TTC549 (cell line): ENCODE measurements at regions not wholly inside any gene's neighbourhood (a gene's known extent, or its start where the extent isn't known, plus 50 kb on each side); places are given as distances from the start of the nearest gene placed in this dataset.

ENCODE experiments used
- FAIRE-seq: peaks from 2 replicates; lab custom pipeline; 2012; peaks lifted over from hg19 to GRCh38; lab: Jason Lieb, UNC

DNA sequence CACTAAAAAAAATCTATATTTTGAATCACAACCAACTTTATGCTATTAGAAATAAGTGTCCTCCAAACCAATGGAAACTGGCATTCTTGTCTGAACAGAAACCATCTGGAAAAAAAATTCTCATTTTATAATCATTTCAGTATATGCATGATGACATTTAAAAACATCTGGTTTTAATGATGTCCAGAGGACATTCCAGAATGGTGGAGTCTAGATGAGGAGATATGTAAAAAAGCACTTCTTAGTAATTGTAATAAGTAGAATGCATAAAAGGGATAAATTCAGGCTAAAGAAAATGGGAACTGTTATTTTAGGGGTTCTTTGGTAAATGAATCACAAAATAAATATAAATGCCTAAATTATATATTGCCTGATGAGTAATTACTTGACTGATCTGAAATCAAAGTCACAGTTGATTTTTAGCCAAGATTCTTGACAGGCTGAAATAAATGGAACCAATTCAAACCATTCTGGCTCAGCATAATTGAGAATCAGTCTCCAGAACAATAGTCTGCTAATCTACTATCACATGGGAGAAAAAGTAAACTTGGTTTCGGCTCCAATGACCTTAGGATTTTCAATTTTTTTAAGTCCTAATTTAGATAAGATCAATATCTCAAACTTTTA, 636.6 kb downstream of the FAT4 start:
- no peak for FAIRE-seq

DNA sequence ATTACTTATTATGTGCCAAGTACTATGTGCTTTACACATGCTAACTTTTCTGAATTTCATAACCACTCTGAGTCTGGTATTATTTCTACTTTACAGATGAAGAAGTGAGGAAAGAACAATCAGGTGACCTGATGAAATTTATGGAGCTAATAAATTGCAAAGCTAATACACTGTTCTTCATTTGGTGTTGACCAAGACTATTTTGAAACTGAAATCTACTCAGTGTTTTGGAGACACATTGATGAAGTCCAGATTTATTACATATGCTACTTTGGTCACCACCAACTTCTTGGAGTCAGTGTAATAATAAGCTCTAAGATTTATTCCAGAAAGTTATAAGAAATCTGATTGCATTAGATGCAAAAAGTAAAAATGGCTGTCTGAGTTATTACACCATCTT, 637.9 kb downstream of the FAT4 start:
- FAIRE-seq: no peak

DNA sequence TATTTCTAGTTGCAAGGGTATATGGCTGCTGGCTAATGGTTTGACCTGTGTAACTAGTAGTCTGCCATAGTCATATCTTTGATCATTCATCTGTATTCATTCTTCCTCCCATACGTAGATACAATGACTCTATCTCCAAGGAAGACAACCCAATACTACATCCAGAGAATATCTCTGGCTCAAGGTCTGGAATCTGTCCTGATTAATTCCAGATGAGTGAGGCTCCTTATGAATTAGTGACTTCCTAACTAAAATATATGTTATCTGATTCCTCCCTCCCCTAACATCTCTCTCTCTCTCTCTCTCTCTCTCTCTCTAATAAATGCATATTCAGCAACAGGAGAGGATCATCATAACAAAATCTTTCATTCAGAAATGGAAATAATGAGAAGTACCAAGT, 641.5 kb downstream of the FAT4 start:
- FAIRE-seq: no peak

DNA sequence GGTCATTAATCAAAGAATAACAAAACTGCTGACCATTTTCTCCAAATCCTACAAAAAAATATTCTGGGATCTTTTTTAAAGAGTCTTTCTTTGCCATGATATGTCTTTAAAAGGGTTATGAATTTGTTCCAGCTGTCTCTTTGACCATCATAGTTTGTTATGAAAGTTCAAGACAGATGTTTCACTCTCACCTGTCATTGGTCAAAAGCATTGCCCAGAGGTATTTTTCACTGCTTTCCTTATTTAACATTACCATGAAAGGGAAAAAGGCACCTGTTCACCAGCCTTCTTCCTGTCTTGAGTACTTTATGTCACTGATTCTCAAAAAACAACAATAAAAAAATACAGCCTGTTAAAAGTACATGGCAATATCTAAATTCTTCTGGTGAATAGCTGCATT, 643.8 kb downstream of the FAT4 start:
- no peak for FAIRE-seq

DNA sequence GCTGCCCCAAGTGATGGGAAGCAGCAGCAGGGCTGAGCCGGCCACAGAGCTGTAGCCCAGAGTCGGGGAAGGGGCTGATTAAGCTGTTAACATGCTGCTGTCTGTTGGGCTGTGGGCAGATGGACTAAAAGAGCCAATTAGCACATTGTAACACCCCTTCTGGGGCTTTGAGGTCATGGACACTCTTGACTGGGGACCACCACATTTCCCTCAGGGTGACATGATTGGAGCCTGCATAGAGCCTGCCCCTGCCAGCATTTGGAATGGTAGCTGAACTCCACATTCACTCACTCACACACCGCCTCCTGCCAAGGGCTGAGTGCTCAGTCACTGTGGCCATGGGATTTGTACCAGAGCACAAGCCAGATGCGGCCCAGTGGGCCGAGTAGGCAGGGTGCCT, 646.9 kb downstream of the FAT4 start:
- FAIRE-seq: no peak

DNA sequence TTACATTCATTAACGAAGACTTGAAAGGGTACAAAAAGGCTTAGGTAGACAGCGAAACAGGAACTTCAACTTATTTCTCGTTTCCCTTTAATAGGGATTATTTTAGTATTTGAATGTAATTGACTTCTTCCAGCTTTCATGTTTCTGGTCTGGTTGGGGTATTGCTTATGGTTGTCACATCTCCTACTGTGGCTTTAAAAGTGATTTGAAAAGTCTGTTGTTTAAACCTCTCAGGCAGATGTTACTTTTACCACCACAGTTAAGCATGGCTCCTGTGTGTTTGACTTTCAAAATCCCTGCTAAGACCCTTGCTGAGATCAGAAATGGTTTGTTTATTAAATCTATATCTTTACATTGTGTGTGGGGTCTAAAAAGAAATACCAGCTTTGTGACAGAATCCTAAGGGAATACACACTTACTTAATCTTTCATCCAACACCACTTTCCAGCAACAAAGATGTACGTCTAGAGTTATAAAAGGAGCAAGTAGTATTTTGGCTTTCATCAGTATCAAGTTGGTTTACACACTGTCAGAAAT, 661.2 kb downstream of the FAT4 start:
- FAIRE-seq: no peak

DNA sequence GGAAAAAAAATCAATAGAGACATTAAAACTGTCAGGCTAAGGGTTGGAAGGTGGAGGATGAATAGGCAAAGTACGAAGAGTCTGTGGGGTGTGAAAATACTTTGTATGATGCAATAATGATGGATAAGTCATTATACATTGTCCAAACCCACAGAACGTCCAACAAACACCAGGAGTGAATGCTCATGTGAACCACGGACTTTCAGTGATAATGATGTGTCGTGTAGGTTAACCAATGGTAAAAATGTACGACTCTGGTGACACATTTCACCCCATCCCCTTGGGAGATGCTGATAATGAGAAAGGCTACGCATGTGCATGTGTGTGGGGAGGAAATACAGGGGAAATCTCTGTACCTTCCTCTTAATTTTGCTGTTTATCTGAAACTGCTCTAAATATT, 665.2 kb downstream of the FAT4 start:
- no peak for FAIRE-seq

DNA sequence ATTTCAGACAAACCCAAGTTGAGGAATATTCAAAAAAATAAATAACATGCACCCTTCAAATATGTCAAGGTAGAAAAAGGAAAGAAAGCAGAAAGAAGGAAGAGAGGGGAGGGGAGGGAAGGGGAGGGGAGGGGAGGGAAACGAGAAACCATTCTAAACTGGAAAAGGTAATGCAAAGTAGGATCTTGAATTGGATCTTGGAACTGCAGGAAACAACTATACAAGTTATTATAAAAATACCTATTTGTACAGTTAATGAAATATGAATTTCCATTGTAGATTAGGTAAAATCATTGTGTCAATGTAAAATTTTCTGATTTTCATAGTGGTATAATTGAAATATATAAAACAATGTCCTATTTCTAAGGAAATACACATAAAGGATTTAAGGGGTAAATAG, 668.4 kb downstream of the FAT4 start:
- no peak for FAIRE-seq

DNA sequence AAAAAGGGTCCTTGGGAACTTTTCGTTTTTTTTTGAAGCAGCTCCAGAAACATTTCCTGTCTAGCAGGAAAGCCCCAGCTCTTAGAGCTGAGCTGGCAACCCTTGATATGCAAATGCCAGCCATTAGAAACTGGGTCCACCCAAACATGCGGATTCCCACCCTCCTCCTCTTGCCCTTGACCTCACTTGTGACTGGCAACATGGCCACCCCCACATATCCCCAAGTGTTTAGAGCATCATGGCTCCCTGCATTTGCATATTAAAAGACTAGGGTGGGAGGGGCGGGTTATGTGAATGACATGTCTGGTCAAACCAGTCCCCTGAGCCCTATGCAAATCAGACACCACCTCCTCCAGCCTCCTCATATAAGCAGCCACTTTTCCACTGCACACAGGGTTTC, 671.1 kb downstream of the FAT4 start:
- no peak for FAIRE-seq

DNA sequence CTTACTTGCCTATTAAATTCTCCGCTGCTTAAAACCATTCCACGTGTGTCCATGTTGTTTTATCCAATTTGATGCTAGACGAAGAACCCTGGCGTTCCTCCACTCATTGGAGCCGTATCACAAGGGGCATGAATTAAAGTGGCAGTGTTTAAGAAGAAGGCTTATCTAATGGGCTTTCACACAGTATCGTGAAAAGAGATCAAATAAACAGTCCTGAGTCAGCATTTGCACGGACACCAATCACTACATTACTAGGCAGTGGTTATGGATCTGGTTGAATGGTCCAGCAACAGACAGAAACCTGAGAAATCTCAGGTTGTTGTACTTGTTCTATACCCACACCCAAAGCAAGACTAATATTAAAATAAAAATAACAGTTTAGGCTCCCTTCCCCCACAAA, 671.6 kb downstream of the FAT4 start:
- no peak for FAIRE-seq

DNA sequence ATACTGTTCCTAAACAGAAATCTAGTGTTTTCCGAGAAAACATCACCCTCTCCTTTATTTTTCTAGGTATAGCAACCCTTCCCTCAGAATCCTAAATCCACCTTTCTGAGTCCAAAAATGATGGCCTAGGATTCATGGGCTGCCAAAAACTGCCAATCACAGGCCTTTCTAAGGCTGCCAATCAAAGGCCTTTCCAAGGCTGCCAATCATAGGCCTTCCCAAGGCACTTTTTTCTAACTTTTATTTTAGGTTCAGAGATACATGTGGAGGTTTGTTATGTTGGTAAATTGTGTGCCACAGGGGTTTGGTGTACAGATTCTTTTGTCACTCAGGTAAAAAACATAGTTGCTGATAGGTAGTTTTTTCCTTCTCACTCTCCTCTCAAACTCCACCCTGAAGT, 673.7 kb downstream of the FAT4 start:
- no peak for FAIRE-seq

DNA sequence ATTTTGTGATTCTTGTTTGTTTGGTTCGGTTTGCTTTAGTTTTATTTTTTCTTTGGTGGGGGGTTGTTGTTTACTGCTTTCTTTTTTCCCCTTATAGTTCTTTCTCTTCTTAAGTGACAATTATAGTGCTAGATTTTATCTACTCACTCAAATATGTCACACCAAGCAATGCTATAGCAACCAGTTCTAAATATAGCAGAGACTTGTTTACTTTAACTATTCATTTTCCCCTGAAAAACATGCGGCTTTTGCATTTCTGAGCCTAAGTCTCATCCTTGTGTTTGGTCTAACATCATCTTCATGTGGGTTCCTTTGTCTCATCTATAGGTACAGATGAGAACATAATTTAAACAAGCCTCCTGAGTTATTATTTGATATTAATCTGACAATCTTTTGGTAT, 676.6 kb downstream of the FAT4 start:
- FAIRE-seq: no peak

DNA sequence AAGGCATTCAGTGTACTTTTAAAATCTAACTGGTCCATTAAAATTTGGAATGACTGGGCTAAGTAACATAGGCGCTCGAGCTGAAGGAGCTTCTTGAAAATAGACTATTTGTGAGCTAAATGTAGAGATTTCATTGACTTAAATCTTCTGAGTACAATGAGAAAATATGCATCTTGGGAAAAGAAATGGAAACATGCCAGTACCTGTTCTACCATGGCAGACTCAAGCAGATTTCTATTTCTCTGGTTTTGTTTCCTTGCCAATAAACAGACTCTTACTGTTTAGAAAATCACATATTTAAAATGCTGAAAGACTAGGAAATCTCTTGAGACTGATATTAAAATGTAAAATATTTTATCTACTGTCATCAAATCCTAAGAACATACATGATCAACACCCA, 678.1 kb downstream of the FAT4 start:
- no peak for FAIRE-seq

DNA sequence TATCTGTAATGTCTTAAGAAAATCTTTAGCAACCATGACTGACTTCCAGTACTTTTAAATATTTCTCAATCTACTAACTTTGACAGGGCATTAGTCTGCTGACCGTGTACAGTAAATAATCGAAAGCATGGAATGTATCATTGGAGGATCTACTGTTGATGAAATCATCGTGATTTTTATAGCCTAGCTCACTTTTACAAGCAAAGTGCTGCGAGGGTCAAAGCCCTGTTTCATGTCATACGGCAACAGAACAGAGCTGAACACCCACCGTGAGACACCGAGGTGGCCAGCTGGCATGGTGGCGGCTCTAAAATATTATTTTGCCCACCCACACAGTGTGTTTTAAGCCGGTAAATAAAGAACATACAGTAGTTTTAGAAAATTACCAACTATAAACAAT, 679.3 kb downstream of the FAT4 start:
- no peak for FAIRE-seq

DNA sequence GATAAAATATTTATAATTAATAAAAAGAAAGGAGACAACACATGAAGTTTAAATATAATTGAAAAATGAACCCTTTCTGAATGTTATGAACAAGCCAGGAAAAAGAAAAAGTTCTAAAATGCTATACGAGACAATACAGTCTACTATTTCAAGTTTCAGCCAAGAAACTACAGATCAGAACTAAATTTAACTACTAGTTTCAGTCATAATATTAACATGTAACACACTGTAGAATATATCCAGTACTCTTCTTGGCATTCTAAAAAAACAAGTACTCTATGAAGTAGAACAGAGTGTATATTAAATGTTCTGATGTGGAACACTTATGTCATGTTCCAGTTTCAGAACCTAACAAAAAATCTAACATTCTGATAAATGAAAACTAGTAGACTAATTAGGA, 679.7 kb downstream of the FAT4 start:
- no peak for FAIRE-seq

DNA sequence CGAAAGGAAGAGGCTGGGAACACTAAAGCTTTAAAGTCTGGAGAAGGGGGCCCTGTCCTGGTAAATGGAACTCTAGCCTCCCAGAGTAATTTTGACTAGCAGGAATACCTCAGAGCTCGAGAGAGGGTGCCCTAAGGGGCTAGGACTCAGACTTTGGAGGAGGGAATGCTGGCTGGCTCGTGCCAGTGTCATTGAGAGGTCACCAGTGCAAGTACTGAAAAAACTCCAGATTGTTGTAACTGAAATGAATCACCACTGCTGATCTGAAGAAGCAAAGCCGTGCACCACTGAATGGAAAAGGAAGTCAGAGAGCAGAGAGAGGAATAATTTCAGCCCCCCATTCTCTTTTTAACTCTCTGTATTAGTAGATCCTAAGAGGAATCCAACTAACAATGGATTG, 690.2 kb downstream of the FAT4 start:
- no peak for FAIRE-seq

DNA sequence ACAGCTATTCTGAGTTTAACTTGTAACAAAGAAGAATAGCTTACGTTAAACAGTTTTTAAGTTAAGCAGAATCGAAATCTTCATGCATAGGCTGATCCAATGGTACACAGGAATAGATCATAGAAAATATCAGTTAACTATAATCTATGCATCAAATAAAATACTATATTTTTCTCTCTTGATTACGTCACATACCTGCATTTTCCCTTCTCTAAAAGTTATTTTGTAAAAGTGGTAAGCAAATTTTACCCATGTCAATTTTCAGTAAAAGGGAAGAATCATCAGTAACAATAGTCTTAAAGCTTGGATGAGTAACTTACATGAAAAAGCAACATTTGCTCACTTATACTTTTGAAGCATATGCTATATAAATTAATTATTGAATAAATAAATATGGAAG, 692.4 kb downstream of the FAT4 start:
- FAIRE-seq: no peak

DNA sequence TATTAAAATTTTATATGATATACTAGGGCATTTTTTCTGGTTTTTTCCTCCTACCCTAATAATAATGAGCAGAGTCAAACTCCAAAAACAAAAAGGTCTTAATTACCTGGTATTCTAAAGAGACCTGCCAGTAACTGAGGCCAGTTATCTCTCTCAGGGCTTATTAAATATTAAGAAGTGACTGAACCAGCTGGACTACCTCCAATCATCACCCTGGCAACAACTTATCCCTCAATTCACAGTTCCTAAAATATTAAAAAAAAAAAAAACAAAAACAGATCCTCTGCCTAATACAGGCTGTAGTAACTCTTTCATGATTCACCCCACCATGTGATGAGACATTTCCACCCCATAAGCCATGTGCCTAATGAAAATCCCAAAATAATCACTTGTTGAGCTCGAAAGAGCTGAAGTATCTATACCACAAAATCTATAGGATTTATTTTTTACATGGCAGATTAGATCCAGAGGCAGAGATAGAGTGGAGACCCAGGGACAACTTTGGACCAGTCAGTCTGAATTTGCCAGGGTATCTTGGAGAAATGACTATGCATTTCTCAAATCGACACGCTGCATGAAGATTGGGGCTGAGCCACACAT, 698.0 kb downstream of the FAT4 start:
- FAIRE-seq: no peak

DNA sequence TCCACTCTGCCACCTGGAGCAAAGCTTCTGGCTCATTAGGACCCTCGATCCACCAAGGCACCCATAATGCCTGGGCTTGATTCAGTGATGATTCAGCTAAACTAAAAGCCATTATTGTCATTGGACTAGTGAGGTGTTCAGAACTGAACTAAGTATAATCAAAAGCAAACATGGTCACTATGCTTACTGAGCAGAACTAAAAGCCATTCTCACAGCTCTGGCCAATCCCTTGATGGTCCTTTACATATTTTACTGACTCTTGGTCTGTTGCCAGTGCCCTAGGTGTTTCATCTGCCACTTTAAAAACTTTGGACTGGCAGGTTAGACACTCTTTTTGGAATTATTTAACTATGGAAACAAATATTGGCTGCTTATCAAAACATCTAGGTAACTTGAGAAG, 703.5 kb downstream of the FAT4 start:
- no peak for FAIRE-seq

DNA sequence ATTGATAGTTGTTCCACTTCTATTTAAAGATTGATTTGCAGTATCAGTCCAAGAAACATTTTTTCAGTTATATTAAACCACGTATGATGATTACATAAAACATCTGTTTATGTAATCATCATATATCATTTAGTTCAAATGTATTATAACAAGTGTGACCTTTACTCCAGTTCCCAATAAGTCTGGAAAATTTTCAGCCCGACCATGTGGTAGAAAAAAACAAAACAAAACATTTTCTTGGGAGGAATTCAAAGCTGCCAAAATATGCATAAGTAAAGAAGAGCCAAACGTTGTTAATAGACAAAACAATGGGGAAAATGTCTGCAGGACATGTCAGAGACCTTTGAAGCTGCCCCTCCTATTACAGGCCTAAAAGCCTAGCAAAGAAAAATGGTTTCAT, 709.1 kb downstream of the FAT4 start:
- no peak for FAIRE-seq

DNA sequence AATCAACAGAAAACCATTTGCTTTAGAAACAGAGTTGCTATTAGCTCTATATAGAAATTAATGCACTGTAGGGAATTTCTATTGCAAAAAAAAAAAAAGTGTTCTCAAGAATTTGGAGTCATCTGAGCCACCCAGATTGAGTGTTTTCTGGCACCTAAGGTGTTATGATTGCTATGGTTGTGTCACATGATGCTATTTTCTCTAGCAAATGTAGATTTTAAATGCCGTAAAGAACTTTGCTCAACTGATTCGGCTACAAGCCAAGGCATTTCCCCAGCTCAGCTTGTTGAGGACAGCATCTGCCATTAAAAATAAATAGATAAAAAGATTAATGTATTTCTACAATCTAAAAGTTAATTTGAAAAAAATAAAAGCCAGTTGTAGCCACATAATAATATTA, 712.8 kb downstream of the FAT4 start:
- no peak for FAIRE-seq

DNA sequence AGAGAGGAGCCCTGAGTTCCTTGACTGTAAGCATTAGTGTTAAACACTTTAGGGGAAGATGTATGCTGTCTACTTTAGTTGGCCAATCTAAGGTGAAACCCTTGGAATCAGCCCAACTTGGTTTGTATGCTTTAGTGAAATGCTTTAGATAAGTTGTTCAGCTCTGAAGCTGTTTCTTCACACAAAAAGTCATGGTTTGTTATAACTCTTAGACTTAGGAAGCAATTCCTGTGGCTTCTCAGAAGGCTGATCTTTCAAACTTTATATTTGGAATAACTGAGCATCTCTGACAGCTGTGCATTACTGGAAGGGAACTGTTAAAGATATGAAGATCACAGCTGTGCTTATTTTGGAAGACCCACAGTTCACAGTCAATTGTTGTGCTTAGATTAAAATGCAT, 714.1 kb downstream of the FAT4 start:
- no peak for FAIRE-seq

DNA sequence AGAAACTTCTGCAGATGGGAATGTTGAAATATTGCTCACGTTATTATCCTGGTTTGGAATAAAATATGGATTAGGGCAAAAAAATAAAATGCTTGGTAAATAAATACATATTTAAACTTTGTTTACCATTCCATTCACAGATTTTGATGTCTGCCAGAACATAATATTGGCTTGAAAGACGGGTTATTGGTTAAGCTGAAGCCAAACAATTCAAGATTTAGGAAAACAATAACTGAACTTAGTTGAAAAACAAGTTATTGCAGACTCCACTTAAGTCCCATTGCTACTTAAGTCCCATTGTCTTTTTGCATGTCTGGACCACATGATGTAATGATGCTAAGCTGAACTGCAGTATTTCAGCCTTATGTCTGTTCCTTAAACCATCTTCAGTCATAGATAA, 722.5 kb downstream of the FAT4 start:
- FAIRE-seq: no peak

DNA sequence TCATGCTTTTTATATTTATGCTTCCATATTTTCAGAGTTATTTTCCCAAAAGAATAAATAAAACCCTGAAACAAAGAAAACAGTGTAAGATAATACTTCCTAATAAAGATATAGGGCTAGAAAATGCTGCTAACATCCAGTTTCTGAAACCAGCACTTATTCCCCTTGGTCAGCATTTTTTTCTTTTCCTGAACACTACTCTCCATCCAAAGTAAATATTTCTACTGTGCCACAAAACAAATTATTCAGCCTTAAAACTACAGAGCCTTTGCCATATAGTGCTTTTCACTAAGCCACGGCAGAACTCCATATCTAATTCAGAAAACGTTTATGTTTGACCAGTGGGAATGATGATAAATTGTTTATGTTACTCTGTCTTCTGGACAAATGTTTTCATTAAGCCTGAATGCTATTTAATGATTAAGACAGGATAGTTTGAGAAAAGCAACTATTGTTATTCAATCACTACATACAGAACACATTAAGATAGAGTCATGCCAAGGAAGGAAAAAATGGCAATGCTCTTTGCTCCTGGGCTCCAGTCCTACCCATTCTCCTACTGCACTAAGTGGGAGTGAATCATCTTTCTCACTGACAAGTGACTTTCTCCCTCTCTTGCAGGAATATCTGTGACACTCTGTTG, 723.9 kb downstream of the FAT4 start:
- FAIRE-seq: no peak
